SK-N-MC (cell line): ENCODE measurements at regions not wholly inside any gene's neighbourhood (a gene's known extent, or its start where the extent isn't known, plus 50 kb on each side); places are given as distances from the start of the nearest gene placed in this dataset.

Experiments
- DNase-seq: peaks from one replicate; pipeline ENCODE4 v3.0.0-alpha.2; 2011; ENCODE audit warnings: low read depth, low spot score
- H3K27ac ChIP-seq: fragments of 200-600 bp; sonication (generic); 2 replicates; pipeline ENCODE4 v1.5.1; 2016; ENCODE audit warnings: mixed run types
- H3K36me3 ChIP-seq: fragments of 200-600 bp; sonication (generic); 2 replicates; pipeline ENCODE4 v1.6.1; 2017; ENCODE audit warnings: antibody characterized with exemption, low read length, mixed read lengths; ENCODE audit not compliant: insufficient read depth
- H3K4me3 ChIP-seq: fragments of 200-600 bp; sonication (generic); 2 replicates; pipeline ENCODE4 v1.5.1; 2016
- H3K9ac ChIP-seq: fragments of 200-600 bp; sonication (generic); 2 replicates; pipeline ENCODE4 v1.8.0; 2017; ENCODE audit warnings: mixed run types, mixed read lengths; ENCODE audit not compliant: insufficient read length
- H3K9me3 ChIP-seq: fragments of 200-600 bp; sonication (generic); 2 replicates; pipeline ENCODE4 v1.6.1; 2017; ENCODE audit warnings: low read depth, mild to moderate bottlenecking, antibody characterized with exemption, low read length, moderate library complexity, mixed read lengths
- EZH2 ChIP-seq: fragments of 200-600 bp; sonication (generic); IDR thresholded peaks from one replicate; pipeline ENCODE4 v1.6.1; 2017; ENCODE audit warnings: antibody characterized with exemption
- FOXP2 ChIP-seq: optimal IDR thresholded peaks from 2 replicates; pipeline ENCODE3; 2011; ENCODE audit warnings: mild to moderate bottlenecking, moderate library complexity; ENCODE audit not compliant: insufficient read depth; ENCODE audit errors: extremely low read length, control extremely low read depth
- POLR2AphosphoS5 ChIP-seq: IDR thresholded peaks from 2 replicates; pipeline ENCODE4 v1.6.1; 2012; ENCODE audit warnings: mild to moderate bottlenecking, low read depth, low read length, borderline replicate concordance

DNA sequence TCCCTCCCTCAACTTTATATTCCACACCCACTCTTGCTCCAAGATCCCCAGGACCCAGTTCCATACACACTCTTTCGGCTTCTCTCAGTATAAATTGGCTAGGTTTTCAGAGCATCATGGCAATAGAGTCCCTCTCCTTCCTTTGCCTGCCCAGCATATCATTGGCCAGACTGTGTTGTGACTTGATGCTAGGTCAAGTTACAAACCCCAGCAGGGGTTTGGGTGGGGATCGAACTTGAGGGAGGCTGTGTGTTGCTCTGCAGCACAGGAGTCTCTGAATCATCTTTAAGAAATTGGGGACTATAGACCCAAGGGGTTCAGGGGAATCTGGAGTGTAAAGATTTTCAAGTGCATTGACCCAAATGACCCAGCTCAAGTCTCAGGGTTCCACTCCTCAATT, 477.5 kb upstream of the MEIS1 start:
- no peak for DNase-seq
- Histone ChIP-seq H3K36me3 (no peaks in the 10 kb centered on the region), H3K27ac (no peak overlapping the region), H3K9ac (no peak overlapping the region), H3K9me3 (no peaks in the 10 kb centered on the region), H3K4me3 (no peak overlapping the region)
- TF ChIP-seq FOXP2: no peak
- TF ChIP-seq POLR2AphosphoS5: no peak
- TF ChIP-seq EZH2: no peak

DNA sequence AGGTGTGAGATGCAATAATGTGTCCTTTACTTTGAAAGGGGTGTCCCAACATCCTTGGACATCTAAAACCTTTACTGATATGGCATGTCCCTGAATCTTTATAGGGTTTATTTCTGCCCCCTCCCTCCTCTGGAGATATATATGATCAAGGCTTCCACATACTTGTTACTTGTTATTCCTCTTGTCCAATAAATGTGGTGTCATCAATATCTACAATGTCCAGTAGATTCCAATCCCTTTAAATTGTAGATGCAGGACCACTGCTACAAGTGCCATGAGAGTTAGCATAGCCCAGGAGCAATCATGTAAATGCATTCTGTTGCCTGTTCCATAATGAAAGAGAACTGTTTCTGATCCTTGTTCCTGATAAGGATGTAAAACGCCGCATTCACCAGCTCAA, 479.7 kb upstream of the MEIS1 start:
- H3K9ac ChIP-seq: no peak overlapping the region
- TF ChIP-seq POLR2AphosphoS5 (no peak), FOXP2 (no peak), EZH2 (no peak)
- no peaks in the 10 kb centered on the region for H3K9me3 ChIP-seq
- no peak overlapping the region for H3K4me3 ChIP-seq
- no peak overlapping the region for H3K27ac ChIP-seq
- no peak for DNase-seq
- H3K36me3 ChIP-seq: no peaks in the 10 kb centered on the region

DNA sequence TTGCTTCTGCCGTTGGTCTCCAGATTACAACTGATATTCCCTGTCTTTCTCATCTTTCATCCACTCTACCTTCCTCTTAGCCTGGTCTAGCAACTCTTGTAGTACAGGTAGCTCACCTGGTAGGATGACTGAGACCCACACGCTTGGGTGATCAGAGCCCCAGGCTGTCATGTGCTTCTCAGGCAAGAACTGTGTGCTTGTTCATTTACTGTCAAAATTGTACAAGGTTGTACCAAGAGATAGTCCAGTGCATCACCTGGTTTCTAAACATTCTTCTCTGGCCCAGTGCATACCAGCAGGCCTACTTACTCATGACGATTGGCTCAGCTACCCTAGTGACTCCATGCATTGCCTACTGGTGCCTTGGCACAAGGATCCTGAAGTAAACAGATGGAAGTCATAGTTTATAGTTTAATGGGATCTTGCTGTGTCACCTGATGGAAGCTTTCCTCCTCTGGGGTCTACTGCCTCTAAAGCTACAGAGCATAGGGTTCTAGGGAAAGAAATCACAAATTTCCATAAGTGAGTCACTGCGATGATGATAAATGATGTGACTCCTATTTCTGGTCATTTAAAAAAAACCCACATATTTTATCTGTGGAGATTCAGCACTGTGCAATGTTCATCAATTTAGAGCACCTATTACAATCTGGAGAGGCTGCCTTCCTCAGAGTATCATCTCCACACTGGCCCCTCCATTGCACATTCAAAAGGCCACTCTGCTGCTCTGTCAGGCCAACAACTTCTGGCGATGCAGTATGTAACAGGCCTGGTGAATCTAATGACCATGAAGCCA, 481.8 kb upstream of the MEIS1 start:
- no peak overlapping the region for H3K9ac ChIP-seq
- no peak overlapping the region for H3K4me3 ChIP-seq
- H3K36me3 ChIP-seq: no peaks in the 10 kb centered on the region
- no peak for DNase-seq
- H3K9me3 ChIP-seq: no peaks in the 10 kb centered on the region
- H3K27ac ChIP-seq: no peak overlapping the region
- TF ChIP-seq POLR2AphosphoS5: no peak
- no peak for TF ChIP-seq FOXP2
- TF ChIP-seq EZH2: no peak

DNA sequence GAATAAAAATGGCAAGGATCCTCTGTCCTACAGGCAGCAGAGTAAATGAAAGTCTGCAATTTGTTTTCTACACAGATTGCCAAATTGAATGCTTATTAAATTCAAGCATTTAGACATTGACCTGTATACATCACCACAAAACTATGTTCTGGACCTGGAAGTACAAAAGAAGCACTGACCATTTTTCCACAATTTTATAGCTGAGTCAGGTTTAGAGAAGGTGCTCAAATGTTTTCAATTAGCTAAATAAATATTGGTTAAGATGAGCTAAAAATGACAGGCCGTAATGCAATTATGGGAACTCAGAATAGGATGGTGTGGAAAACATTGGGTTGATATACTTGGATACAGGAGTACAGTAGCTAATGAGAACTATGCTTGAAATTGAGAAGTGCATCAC, 490.7 kb upstream of the MEIS1 start:
- TF ChIP-seq FOXP2 (no peak), POLR2AphosphoS5 (no peak), EZH2 (no peak)
- Histone ChIP-seq H3K9me3 (no peaks in the 10 kb centered on the region), H3K9ac (no peak overlapping the region), H3K36me3 (no peaks in the 10 kb centered on the region), H3K27ac (no peak overlapping the region), H3K4me3 (no peak overlapping the region)
- DNase-seq: no peak

DNA sequence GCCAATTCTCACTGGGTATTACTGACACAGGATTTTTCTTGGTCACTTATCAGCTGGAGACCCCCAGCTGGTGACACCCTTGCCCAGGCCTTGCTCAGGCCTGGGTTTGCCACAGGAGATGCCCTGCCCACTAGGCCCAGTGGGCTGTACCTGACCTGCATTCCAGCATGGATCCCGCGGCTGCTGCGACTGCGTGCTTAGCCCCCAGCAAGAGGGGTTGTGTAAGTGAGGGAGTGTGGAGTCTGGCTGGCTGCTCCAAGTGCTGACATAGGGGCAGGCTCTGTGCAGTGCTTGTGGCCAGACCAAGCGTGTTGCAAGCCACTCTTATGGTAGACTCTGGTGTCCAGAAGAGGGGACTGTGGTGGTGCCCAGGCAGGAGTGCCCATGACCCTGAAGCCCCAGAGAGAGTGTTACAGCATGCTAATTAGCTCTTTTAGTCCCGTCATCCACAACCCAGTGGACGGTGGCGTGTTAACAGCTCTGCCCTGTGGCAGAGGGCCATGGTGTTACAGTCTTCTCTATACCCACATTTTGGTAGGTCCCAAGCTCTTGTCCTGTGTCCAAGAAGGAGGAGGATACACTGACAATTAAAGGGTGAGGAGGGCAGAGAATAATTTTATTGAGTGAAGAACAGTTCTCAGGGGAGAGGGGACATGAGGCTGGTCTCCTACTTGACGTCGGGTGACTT, 491.7 kb upstream of the MEIS1 start:
- no peak for DNase-seq
- TF ChIP-seq FOXP2 (no peak), EZH2 (no peak), POLR2AphosphoS5 (no peak)
- H3K9ac ChIP-seq: no peak overlapping the region
- no peak overlapping the region for H3K4me3 ChIP-seq
- H3K27ac ChIP-seq: no peak overlapping the region
- H3K36me3 ChIP-seq: no peaks in the 10 kb centered on the region
- H3K9me3 ChIP-seq: no peaks in the 10 kb centered on the region

DNA sequence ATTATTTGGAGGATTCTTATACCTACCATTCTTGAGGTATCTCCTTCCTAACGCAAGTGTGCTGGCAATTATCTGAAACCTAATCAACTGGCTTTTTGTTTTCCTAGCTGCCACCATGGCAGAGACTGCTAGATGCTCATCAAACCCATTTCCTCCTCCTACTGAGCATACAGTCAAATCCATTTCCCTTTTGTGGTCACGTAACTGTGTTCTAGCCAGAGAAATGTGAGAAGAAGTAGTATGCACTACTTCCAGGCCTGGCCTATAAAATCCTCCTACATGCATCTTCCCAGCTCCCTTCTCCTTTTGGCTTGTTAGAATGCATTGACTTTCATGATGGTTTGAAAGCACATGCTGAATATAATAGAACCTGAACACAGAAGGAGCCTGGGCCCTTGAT, 494.1 kb upstream of the MEIS1 start:
- TF ChIP-seq POLR2AphosphoS5 (no peak), FOXP2 (no peak), EZH2 (no peak)
- Histone ChIP-seq H3K36me3 (no peaks in the 10 kb centered on the region), H3K9me3 (no peaks in the 10 kb centered on the region), H3K27ac (no peak overlapping the region), H3K4me3 (no peak overlapping the region), H3K9ac (no peak overlapping the region)
- no peak for DNase-seq

DNA sequence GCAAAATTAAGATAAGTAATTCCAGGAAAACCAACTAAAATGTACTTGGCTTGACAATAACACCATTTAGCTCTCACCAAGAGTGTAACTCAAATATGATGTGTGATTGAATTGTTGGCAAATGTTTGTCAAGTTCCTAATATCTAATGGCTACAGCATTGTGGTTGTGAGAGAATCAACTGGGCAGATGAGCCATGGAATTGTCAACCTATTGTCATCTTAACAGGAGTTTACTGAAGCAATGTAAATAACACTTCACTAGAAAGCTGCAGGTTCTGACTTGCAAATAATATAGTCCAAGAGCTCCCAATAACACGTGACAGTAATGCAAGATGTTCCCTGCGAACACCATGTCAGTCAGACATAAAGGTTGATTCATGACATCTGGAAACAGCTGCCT, 495.2 kb upstream of the MEIS1 start:
- no peaks in the 10 kb centered on the region for H3K36me3 ChIP-seq
- DNase-seq: no peak
- H3K27ac ChIP-seq: no peak overlapping the region
- TF ChIP-seq EZH2: no peak
- no peak for TF ChIP-seq POLR2AphosphoS5
- H3K9me3 ChIP-seq: no peaks in the 10 kb centered on the region
- no peak overlapping the region for H3K9ac ChIP-seq
- H3K4me3 ChIP-seq: no peak overlapping the region

DNA sequence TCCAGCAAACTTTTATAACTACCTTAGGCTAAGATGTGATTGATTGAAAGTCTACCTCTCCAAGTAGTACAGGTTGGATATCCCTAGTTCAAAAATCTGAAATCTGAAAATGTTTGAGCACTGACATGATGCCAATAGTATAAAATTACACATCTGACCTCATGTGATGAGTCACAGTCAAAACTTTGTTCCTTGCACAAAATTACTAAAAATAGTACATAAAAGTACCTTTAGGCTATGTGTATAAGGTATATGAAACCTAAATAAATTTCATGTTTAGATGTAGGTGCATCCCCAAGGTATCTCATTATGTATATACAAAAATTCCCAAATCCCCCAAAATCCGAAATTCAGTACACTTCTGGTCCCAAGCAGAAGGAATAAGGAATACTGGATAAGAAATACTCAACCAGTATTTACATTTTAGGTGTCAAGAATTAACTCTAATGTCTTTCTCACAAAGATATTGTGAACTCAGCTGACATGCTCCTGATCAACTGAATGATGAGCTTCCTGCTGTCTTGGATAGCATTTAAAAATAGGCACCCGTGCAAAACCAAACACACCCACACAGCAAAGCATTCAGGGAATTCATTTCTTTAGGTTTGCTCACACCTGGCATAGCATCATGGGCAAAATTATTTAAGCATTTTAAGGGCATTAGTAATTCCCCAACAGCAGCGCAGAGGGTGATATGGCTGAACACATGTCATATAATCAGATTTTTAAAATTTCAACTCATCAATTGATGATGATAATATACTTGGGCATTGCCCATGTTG, 497.4 kb upstream of the MEIS1 start:
- no peak overlapping the region for H3K4me3 ChIP-seq
- H3K9me3 ChIP-seq: no peaks in the 10 kb centered on the region
- DNase-seq: no peak
- no peak overlapping the region for H3K9ac ChIP-seq
- no peaks in the 10 kb centered on the region for H3K36me3 ChIP-seq
- TF ChIP-seq FOXP2: no peak
- TF ChIP-seq POLR2AphosphoS5: no peak
- TF ChIP-seq EZH2: no peak
- H3K27ac ChIP-seq: no peak overlapping the region
